ENCODE measurements at regions not wholly inside any gene's neighbourhood (a gene's known extent, or its start where the extent isn't known, plus 50 kb on each side); places are given as distances from the start of the nearest gene placed in this dataset.

DNA sequence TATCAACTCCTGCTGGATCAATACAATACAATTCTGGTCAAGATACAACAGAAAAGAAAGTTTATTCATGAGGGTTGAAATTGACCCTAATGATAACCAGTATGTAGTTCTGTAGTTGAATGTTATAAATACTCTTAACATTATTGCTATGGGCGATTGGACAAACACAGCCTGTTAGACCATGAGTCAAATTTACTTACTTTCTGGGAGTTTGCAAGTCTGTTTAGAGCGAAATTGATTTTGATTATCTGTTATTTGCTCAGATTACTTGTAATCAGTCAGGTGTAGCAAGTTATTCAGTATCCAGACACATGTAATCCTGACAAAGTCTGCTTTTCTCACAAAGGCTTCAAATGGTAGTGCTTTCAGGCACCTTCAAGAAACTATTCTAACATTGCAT lies 216.6 kb upstream of the B3GALT2 start:
- 97% methylated on average over 2 of the region's 2 CpGs for WGBS (ENCODE audit: insufficient coverage)
- H3K27ac Mint-ChIP-seq = no peak overlapping the region

DNA sequence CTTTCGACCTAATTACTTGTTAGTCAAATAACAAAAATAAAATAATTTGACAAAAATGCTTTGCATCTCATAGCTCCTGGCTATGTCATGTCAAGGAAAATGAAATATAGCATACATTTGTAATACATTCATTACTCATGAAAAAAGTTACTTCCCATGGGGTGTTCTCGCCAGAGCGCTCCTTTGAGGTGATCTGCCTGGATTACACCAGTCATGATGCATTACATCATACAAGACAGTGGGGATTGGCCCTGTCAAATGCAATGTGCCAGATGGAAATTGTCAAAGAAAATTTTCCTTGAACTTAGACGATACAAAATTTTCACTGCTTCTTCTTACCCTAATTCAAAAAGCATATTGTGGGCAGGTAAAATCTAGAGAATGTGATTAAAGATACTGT lies 215.6 kb upstream of the B3GALT2 start:
- no peak for DNase-seq
- no peak for TF ChIP-seq CTCF (IDR thresholded peaks at IDR 0.05)
- Mint-ChIP-seq H3K27ac (no peak overlapping the region), H3K4me3 (no peak overlapping the region), H3K4me1 (peaks cover 5 to 6% of the 10 kb centered on the region in 2 donors), H3K27me3 (ENCODE audit: low read depth in 2 of 2) (no peaks in the 10 kb centered on the region), H3K36me3 (no peaks in the 10 kb centered on the region), H3K9me3 (no peaks in the 10 kb centered on the region)
- no peak for ATAC-seq
- Histone ChIP-seq H3K4me1 (ENCODE audit: control insufficient read depth, insufficient read depth, low read length) (no peaks in the 10 kb centered on the region), H3K27ac (ENCODE audit: low read length) (no peak overlapping the region), H3K36me3 (ENCODE audit: control insufficient read depth, insufficient read depth, low read length) (no peaks in the 10 kb centered on the region), H3K27me3 (ENCODE audit: control insufficient read depth, insufficient read depth, low read length) (no peaks in the 10 kb centered on the region), H3K4me3 (ENCODE audit: low read length) (no peak overlapping the region), H3K9me3 (ENCODE audit: control insufficient read depth, insufficient read depth, low read length) (no peaks in the 10 kb centered on the region)
- intact Hi-C loops (cut with micrococcal nuclease) = no loop called here
- WGBS (ENCODE audit: insufficient coverage) = 95% methylated on average over 2 of the region's 4 CpGs

More for the DNA sequence above, 216.6 kb upstream of the B3GALT2 start:
- no peak overlapping the region for H3K4me3 Mint-ChIP-seq
- ATAC-seq (no peak), DNase-seq (no peak)
- intact Hi-C loops (cut with micrococcal nuclease) = no loop called here
- H3K36me3 Mint-ChIP-seq = no peaks in the 10 kb centered on the region
- Histone ChIP-seq H3K4me3 (ENCODE audit: low read length) (no peak overlapping the region), H3K27ac (ENCODE audit: low read length) (no peak overlapping the region), H3K27me3 (ENCODE audit: control insufficient read depth, insufficient read depth, low read length) (no peaks in the 10 kb centered on the region), H3K36me3 (ENCODE audit: control insufficient read depth, insufficient read depth, low read length) (no peaks in the 10 kb centered on the region), H3K9me3 (ENCODE audit: control insufficient read depth, insufficient read depth, low read length) (no peaks in the 10 kb centered on the region), H3K4me1 (ENCODE audit: control insufficient read depth, insufficient read depth, low read length) (no peaks in the 10 kb centered on the region)
- H3K4me1 Mint-ChIP-seq = peaks cover 8 to 9% of the 10 kb centered on the region in 2 donors
- H3K9me3 Mint-ChIP-seq = no peaks in the 10 kb centered on the region
- no peaks in the 10 kb centered on the region for H3K27me3 Mint-ChIP-seq (ENCODE audit: low read depth in 2 of 2)
- TF ChIP-seq CTCF (IDR thresholded peaks at IDR 0.05) = no peak

DNA sequence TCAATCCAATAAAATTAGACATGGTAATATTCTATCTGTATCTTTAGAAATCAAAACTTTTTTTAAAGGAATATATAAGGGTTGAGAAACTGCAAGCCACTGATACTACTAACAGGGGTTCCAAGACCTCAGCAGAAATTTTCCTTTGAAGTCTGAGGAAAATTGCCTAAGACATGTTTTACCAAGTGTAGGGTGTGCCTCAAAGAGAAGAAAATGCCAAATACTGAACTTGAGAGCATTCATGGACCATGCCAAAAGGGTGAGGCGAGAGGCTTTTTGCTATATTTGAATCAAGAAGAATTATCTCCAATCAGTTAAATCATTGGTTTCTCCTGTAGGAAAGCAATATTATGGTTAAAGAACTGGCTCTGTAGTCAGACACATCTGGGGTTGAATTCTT lies 207.9 kb upstream of the B3GALT2 start:
- Histone ChIP-seq H3K9me3 (ENCODE audit: control insufficient read depth, insufficient read depth, low read length) (no peaks in the 10 kb centered on the region), H3K27me3 (ENCODE audit: control insufficient read depth, insufficient read depth, low read length) (no peaks in the 10 kb centered on the region), H3K4me1 (ENCODE audit: control insufficient read depth, insufficient read depth, low read length) (no peaks in the 10 kb centered on the region), H3K36me3 (ENCODE audit: control insufficient read depth, insufficient read depth, low read length) (no peaks in the 10 kb centered on the region), H3K4me3 (ENCODE audit: low read length) (no peak overlapping the region), H3K27ac (ENCODE audit: low read length) (no peak overlapping the region)
- intact Hi-C loops (cut with micrococcal nuclease) = no loop called here
- TF ChIP-seq CTCF (IDR thresholded peaks at IDR 0.05) = no peak
- no peaks in the 10 kb centered on the region for H3K9me3 Mint-ChIP-seq
- WGBS (ENCODE audit: insufficient coverage) = no CpG with 5 or more reads among the region's 1 CpG
- no peaks in the 10 kb centered on the region for H3K27me3 Mint-ChIP-seq (ENCODE audit: low read depth in 2 of 2)
- no peak for ATAC-seq
- no peak overlapping the region for H3K4me3 Mint-ChIP-seq
- peaks cover 0 to 6% of the 10 kb centered on the region in 2 donors for H3K4me1 Mint-ChIP-seq
- H3K27ac Mint-ChIP-seq = no peak overlapping the region
- no peak for DNase-seq
- no peaks in the 10 kb centered on the region for H3K36me3 Mint-ChIP-seq

DNA sequence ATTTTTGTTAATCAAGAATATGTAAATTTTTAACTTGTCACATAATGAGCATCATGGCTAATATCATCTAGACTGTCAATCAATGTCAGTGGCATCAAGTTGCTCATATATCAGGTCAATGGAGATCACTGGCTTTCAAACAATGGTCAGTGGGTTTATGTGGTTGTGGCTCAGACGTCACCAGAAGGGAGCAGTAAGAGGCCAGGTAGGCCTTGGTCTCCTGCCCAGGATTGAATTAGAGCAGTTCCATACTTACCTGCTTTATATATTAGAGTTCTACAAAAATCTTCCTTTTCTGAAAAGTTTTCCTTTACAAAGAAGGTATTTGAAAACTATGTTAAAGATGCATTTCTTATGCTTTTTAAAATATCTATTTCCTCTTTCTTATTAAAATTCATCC lies 206.3 kb upstream of the B3GALT2 start:
- 50% methylated on average over 1 of the region's 1 CpG for WGBS (ENCODE audit: insufficient coverage)
- Mint-ChIP-seq H3K4me1 (peaks cover 0 to 6% of the 10 kb centered on the region in 2 donors), H3K9me3 (no peaks in the 10 kb centered on the region), H3K27me3 (ENCODE audit: low read depth in 2 of 2) (no peaks in the 10 kb centered on the region), H3K4me3 (no peak overlapping the region), H3K36me3 (no peaks in the 10 kb centered on the region), H3K27ac (no peak overlapping the region)
- H3K27me3 ChIP-seq (ENCODE audit: control insufficient read depth, insufficient read depth, low read length) = no peaks in the 10 kb centered on the region
- no peak overlapping the region for H3K4me3 ChIP-seq (ENCODE audit: low read length)
- DNase-seq = no peak
- no peak for TF ChIP-seq CTCF (IDR thresholded peaks at IDR 0.05)
- no peaks in the 10 kb centered on the region for H3K4me1 ChIP-seq (ENCODE audit: control insufficient read depth, insufficient read depth, low read length)
- no peak overlapping the region for H3K27ac ChIP-seq (ENCODE audit: low read length)
- intact Hi-C loops (cut with micrococcal nuclease) = no loop called here
- H3K36me3 ChIP-seq (ENCODE audit: control insufficient read depth, insufficient read depth, low read length) = no peaks in the 10 kb centered on the region
- ATAC-seq = no peak
- H3K9me3 ChIP-seq (ENCODE audit: control insufficient read depth, insufficient read depth, low read length) = no peaks in the 10 kb centered on the region

All from natural killer cell (primary cell).